Astrocyte of the spinal cord (primary cell): ENCODE measurements at regions not wholly inside any gene's neighbourhood (a gene's known extent, or its start where the extent isn't known, plus 50 kb on each side); places are given as distances from the start of the nearest gene placed in this dataset.
A peak's percentile ranks its signal among the peaks of the same experiment; 100 is the strongest.

Experiments used
- DNase-seq: peaks from one replicate; pipeline ENCODE4 v3.0.0; 2011; ENCODE audit warnings: low read depth, low spot score
- H3K4me3 ChIP-seq: 2 replicates; pipeline ENCODE4 v1.5.1; 2011; ENCODE audit warnings: low read depth, mild to moderate bottlenecking, low read length, moderate library complexity
- in situ Hi-C: cut with HindIII; loops from 2 replicates; pipeline ENCODE4 v1.10.0; 2017; ENCODE audit warnings: low sequenced_read_pairs
- TF ChIP-seq, protein P1 (sequence below): IDR thresholded peaks from 2 replicates; pipeline ENCODE4 v1.5.1; 2012; ENCODE audit warnings: low read depth, mild to moderate bottlenecking, low read length, inconsistent platforms

DNA sequence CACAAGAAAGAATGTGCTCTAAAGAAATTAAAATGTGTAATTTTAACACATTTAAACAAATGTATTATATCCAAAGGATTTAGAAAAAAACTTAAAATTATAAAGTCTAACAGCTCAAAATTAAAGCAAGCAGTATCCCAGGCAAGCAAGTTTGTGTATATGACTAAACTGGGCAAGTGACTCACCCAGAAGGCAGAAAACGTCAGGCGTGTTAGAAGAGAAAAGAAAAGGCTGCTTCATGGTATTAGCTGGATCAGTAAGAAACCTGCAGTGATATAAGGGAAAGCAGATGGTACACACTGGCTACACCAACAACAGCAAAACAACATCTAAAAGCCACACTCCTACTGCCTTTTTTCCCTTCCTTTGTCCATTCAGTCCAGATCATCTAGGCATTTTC is 250.6 kb upstream of the NDST3 start:
- TF ChIP-seq, protein P1, sequence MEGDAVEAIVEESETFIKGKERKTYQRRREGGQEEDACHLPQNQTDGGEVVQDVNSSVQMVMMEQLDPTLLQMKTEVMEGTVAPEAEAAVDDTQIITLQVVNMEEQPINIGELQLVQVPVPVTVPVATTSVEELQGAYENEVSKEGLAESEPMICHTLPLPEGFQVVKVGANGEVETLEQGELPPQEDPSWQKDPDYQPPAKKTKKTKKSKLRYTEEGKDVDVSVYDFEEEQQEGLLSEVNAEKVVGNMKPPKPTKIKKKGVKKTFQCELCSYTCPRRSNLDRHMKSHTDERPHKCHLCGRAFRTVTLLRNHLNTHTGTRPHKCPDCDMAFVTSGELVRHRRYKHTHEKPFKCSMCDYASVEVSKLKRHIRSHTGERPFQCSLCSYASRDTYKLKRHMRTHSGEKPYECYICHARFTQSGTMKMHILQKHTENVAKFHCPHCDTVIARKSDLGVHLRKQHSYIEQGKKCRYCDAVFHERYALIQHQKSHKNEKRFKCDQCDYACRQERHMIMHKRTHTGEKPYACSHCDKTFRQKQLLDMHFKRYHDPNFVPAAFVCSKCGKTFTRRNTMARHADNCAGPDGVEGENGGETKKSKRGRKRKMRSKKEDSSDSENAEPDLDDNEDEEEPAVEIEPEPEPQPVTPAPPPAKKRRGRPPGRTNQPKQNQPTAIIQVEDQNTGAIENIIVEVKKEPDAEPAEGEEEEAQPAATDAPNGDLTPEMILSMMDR, result no peak
- DNase-seq, result peak; percentile 63
- in situ Hi-C loops, result no loop called here
- H3K4me3 ChIP-seq, result no peak overlapping the region

DNA sequence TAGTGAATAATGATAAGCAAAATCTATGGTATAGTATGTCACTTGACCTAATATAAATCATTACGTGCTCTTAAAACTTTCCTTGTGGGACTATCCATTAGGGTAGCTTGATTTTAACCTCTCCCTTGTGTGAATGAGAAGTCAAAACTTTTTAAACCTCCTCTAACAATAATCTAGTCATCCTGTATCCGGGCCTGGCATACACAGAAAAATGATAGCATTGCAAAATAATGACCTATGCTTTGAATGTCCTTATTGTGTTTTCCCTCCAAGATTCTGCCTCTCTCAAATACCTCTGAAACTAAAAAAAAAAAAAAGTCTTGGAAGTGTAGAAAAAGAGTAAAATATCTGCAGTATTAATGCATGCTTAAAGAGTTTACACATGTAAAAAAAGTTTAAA is 250.0 kb upstream of the NDST3 start:
- TF ChIP-seq, protein P1, result no peak
- in situ Hi-C loops, result no loop called here
- DNase-seq, result no peak
- H3K4me3 ChIP-seq, result no peak overlapping the region

DNA sequence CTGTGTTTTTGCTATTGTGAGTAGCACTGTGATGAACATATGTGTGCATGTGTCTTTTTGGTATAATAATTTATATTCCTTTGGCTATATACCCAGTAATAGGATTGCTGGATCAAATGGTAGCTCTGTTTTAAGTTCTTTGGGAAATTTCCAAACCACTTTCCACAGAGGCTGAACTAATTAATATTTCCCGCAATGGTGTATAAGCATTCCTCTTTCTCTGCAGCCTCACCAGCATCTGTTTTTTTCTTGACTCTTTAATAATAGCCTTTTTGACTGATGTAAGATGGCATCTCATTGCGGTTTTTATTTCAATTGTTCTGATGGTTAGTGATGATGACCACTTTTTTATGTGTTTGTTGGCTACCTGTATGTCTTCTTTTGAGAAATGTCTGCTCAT is 247.7 kb upstream of the NDST3 start:
- in situ Hi-C loops, result no loop called here
- H3K4me3 ChIP-seq, result no peak overlapping the region
- no peak for DNase-seq
- TF ChIP-seq, protein P1, result no peak

DNA sequence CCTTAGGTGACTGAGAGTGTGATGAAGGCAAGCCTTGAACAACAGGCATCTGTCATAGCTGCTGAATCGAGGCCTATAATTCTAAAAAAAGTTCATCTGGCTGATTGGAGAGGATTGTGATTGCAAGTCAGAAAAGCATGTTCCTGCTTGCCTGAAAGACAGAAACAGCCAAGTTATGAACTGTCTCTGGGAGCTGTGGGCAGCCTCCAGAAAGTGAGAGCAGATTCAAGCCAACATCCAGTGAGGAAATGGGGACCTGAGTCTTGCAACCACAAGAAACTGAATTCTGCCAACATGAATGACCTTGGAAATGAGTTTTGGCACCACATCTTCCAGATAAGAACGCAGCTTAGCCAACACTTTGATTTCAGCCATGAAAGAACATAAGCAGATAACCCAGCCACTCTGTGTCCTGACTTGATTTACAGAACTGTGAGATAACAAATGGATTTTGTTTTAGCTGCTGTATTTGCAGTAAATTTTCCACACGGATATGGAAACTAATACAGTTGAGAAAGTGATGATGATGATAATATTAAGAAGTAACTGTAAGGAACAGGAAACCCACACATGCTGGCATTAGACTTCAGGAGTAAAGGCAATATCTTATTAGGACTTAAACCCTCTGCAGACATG is 240.3 kb upstream of the NDST3 start:
- TF ChIP-seq, protein P1, result no peak
- in situ Hi-C loops, result no loop called here
- DNase-seq, result no peak
- H3K4me3 ChIP-seq, result no peak overlapping the region

DNA sequence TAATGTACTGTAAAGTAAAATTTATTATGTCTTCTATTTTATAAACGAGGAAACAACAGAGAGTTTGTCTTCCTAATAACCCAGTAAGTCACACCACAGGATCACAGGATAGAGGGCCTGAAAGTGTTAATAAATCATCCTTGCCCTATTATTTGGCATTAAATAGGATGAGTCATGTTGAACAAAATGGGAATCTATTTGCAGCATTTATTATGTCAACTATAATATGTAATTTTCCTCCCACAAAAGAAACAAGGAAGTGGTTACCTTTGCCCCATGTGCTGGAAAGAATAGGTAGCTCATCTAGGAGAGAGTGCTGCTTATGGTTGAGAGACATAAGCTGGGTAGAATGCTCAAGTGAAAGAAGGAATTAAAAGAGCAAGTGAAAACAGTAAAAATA is 237.6 kb upstream of the NDST3 start:
- in situ Hi-C loops, result no loop called here
- TF ChIP-seq, protein P1, result no peak

DNA sequence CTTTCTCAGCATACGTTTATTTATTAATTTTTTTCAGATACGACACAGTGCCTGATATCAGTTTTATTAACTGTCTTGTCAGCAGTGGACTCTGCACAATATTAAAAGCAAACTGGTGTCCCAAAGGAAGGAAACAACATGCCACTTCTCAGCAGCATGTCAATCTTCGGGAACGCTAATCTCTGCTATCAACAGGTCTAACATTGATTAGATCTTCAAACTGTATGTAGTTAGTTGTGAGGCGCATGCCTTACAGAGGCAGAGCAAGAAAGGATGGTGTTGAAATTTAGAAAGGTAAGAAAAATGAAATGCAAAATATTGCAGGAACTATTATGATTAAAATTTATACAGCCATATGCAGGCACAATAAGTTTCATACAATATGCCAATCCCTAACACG is 233.7 kb upstream of the NDST3 start:
- in situ Hi-C loops, result no loop called here

More for the DNA sequence above, 237.6 kb upstream of the NDST3 start:
- H3K4me3 ChIP-seq, result no peak overlapping the region
- DNase-seq, result no peak

More for the DNA sequence above, 233.7 kb upstream of the NDST3 start:
- H3K4me3 ChIP-seq, result no peak overlapping the region
- no peak for DNase-seq
- TF ChIP-seq, protein P1, result no peak
